HCT116 (cell line): ENCODE measurements at regions not wholly inside any gene's neighbourhood (a gene's known extent, or its start where the extent isn't known, plus 50 kb on each side); places are given as distances from the start of the nearest gene placed in this dataset.

Source experiments
- ATAC-seq: fragments of 200-7000 bp; cut with Tn5 transposase; 2 replicates; pipeline ENCODE4 v1.9.1; 2020; ENCODE audit warnings: mild to moderate bottlenecking, moderate library complexity
- BruUV-seq: library from RNA; stranded (reverse); fragments of 400-500 nt; replicated peaks from 2 replicates; lab custom pipeline; 2021; lab: Mats Ljungman, UMichigan
- CTCF ChIA-PET: fragments of 300-600 bp; sonication (Branson Sonifier 250); formaldehyde crosslinking; loops from one replicate; lab custom pipeline; 2021; ENCODE audit warnings: antibody characterized with exemption; lab: Charles Lee
- POLR2A ChIA-PET: fragments of 300-600, 350-600 bp; sonication (Branson Sonifier 250); formaldehyde crosslinking; loops from one replicate; lab custom pipeline; 2021; ENCODE audit warnings: antibody characterized with exemption; lab: Charles Lee
- RAD21 ChIA-PET, 2 experiments: fragments of 300-600 bp; sonication (Branson Sonifier 250); formaldehyde crosslinking; loops; one replicate each; lab custom pipeline; 2023; ENCODE audit warnings: low total read pairs in 2 of 2; ENCODE audit not compliant: uncharacterized antibody in 2 of 2, unreplicated experiment in 2 of 2, low non-redundant PET in 1 of 2; lab: Charles Lee
- DNase-seq: peaks from one replicate; pipeline ENCODE4 v3.0.0-alpha.2; 2010; ENCODE audit warnings: low read depth, low spot score
- H2AFZ ChIP-seq: fragments of 200-600 bp; shearing (Covaris generic), sonication (generic); 2 replicates; pipeline ENCODE4 v1.6.1; 2017; ENCODE audit warnings: low read depth, mixed run types, mixed read lengths, antibody characterized with exemption, low read length; ENCODE audit not compliant: poor library complexity, severe bottlenecking
- H3K27ac ChIP-seq: 2 replicates; pipeline ENCODE4 v1.5.1; 2012; ENCODE audit warnings: low read depth, low read length
- H3K27me3 ChIP-seq: fragments of 200-600 bp; sonication (generic); 2 replicates; pipeline ENCODE4 v1.6.1; 2016; ENCODE audit warnings: mixed run types, low read length, mixed read lengths; ENCODE audit not compliant: insufficient read depth
- H3K36me3 ChIP-seq, 2 experiments: fragments of 200-500 bp in 1 of 2; fragments of 200-600 bp in 1 of 2; sonication (Bioruptor generic) in 1 of 2; sonication (generic) in 1 of 2; 2 replicates each; pipeline versions ENCODE4 v1.5.1 to v1.6.1; 2014 to 2016; ENCODE audit warnings: low read length in 2 of 2, inconsistent platforms in 1 of 2, mixed read lengths in 1 of 2, mixed run types in 1 of 2; ENCODE audit not compliant: insufficient read depth in 2 of 2, control insufficient read depth in 1 of 2
- H3K4me1 ChIP-seq, 2 experiments: fragments of 200-600 bp in 1 of 2; sonication (generic) in 1 of 2; 2 replicates each; pipeline versions ENCODE4 v1.5.1 to v1.6.1; 2012 to 2017; ENCODE audit warnings: low read length in 2 of 2, inconsistent platforms in 1 of 2, mild to moderate bottlenecking in 1 of 2, mixed read lengths in 1 of 2, mixed run types in 1 of 2, moderate library complexity in 1 of 2; ENCODE audit not compliant: insufficient read depth in 2 of 2, control insufficient read depth in 1 of 2
- H3K4me2 ChIP-seq: fragments of 200-600 bp; sonication (generic); 2 replicates; pipeline ENCODE4 v1.6.1; 2017; ENCODE audit warnings: mixed run types, low read length, mixed read lengths
- H3K4me3 ChIP-seq, 2 experiments: fragments of 200-600 bp in 1 of 2; sonication (generic) in 1 of 2; replicated peaks in 1 of 2; 2 replicates each; pipeline ENCODE4 v1.5.1; 2011 to 2016; ENCODE audit warnings: low read length in 2 of 2, control low read depth in 1 of 2, low read depth in 1 of 2, mild to moderate bottlenecking in 1 of 2, mixed read lengths in 1 of 2, mixed run types in 1 of 2
- H3K79me2 ChIP-seq: fragments of 200-600 bp; sonication (generic); 2 replicates; pipeline ENCODE4 v1.6.1; 2017; ENCODE audit warnings: mild to moderate bottlenecking, mixed run types, low read length, moderate library complexity, mixed read lengths; ENCODE audit not compliant: insufficient read depth
- H3K9ac ChIP-seq: fragments of 200-600 bp; sonication (generic); 2 replicates; pipeline ENCODE4 v1.6.1; 2016; ENCODE audit warnings: low read length, mixed read lengths
- H3K9me2 ChIP-seq: fragments of 200-600 bp; sonication (generic), shearing (Covaris generic); 2 replicates; pipeline ENCODE4 v1.6.1; 2017; ENCODE audit warnings: mixed run types, mild to moderate bottlenecking, moderate library complexity; ENCODE audit not compliant: insufficient read depth
- H3K9me3 ChIP-seq, 2 experiments: fragments of 200-500 bp in 1 of 2; fragments of 200-600 bp in 1 of 2; sonication (Bioruptor generic) in 1 of 2; sonication (generic) in 1 of 2; 2 replicates each; pipeline ENCODE4 v1.6.1; 2014 to 2017; ENCODE audit warnings: low read length in 2 of 2, mixed read lengths in 2 of 2, inconsistent platforms in 1 of 2, low read depth in 1 of 2, mild to moderate bottlenecking in 1 of 2, mixed run types in 1 of 2, moderate library complexity in 1 of 2; ENCODE audit not compliant: control insufficient read depth in 1 of 2, insufficient read depth in 1 of 2
- H4K20me1 ChIP-seq: fragments of 200-600 bp; sonication (generic), shearing (Covaris generic); 2 replicates; pipeline ENCODE4 v1.6.1; 2017; ENCODE audit warnings: mixed run types, mild to moderate bottlenecking, moderate library complexity; ENCODE audit not compliant: insufficient read depth
- CEBPB ChIP-seq: IDR thresholded peaks from 2 replicates; pipeline ENCODE4 v1.6.1; 2012; ENCODE audit warnings: low read depth
- EGR1 ChIP-seq: IDR thresholded peaks from 2 replicates; pipeline ENCODE4 v1.6.1; 2012; ENCODE audit warnings: low read depth
- ELF1 ChIP-seq: IDR thresholded peaks from 2 replicates; pipeline ENCODE4 v1.6.1; 2012; ENCODE audit warnings: low read depth, borderline replicate concordance
- EZH2 ChIP-seq: fragments of 200-600 bp; sonication (generic); IDR thresholded peaks from 2 replicates; pipeline ENCODE4 v1.6.1; 2017; ENCODE audit warnings: antibody characterized with exemption, mixed run types
- EZH2phosphoT487 ChIP-seq: fragments of 200-600 bp; IDR thresholded peaks from 2 replicates; pipeline ENCODE4 v1.6.1; 2018; ENCODE audit warnings: antibody characterized with exemption, borderline replicate concordance
- FOSL1 ChIP-seq: IDR thresholded peaks from 2 replicates; pipeline ENCODE4 v1.6.1; 2012; ENCODE audit warnings: low read depth
- JUND ChIP-seq: IDR thresholded peaks from 2 replicates; pipeline ENCODE4 v1.6.1; 2012
- SIN3A ChIP-seq: IDR thresholded peaks from 2 replicates; pipeline ENCODE4 v1.6.1; 2012; ENCODE audit warnings: low read depth
- SRF ChIP-seq: IDR thresholded peaks from 2 replicates; pipeline ENCODE4 v1.6.1; 2012; ENCODE audit warnings: low read depth
- ZNF274 ChIP-seq: fragments of 200-500 bp; sonication (Bioruptor generic); IDR thresholded peaks from 2 replicates; pipeline ENCODE4 v1.6.1; 2014; ENCODE audit warnings: mild to moderate bottlenecking, low read depth, low read length, inconsistent platforms
- intact Hi-C: fragments of 100-400 bp; cut with micrococcal nuclease; formaldehyde crosslinking; loops from 2 replicates; pipeline ENCODE4 v1.10.0; 2022
- TF ChIP-seq, protein P1 (sequence below): IDR thresholded peaks from 2 replicates; pipeline ENCODE4 v1.6.1; 2012

DNA sequence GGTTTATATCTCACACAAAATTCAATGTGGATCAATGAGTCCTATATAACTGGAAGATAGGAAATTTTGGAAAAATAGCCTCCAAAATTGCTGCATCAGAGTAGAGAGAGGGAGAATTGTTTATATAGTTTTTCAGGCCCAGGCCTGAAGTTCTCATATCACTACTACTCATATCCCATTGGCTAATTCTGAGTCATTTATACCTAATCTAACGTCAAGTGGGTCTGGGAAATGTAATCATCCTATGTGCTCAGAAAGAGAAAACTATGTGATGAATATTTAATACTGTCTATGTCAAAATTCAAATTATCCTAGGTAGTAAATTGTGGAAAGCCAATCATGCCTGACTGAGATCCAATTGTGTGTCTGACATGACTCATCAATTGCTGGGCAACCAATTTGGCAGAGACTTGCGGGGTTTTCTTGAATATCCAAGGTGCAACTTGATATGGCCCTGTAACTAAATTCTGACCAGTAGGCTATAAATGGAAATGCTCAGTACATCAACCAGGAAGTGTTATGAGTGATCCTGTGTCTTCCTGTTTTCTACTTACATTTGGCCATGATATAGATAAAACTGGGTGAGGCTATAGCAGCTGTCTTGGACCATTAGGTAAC, 744.4 kb downstream of the KCNJ3 start:
- no peaks in the 10 kb centered on the region for H3K79me2 ChIP-seq
- H3K9me3 ChIP-seq: no peaks in the 10 kb centered on the region
- POLR2A ChIA-PET: no interaction called here
- no TSS peak for BruUV-seq
- no peak overlapping the region for H3K27ac ChIP-seq
- H3K36me3 ChIP-seq: no peaks in the 10 kb centered on the region
- ATAC-seq: peak; percentile 36; the same call in 1 of the 2 replicates
- H3K27me3 ChIP-seq: no peaks in the 10 kb centered on the region
- no peak overlapping the region for H3K9ac ChIP-seq
- RAD21 ChIA-PET: no interaction called here
- CTCF ChIA-PET: no interaction called here
- H2AFZ ChIP-seq: peak overlapping the region; percentile 6
- H3K4me1 ChIP-seq: peaks cover 0 to 6% of the 10 kb centered on the region in 2 experiments; a peak in 3 of 4 replicates
- no peaks in the 10 kb centered on the region for H4K20me1 ChIP-seq
- no peak overlapping the region for H3K4me3 ChIP-seq
- TF ChIP-seq EZH2 (no peak), ELF1 (0 out of 2 replicates have a peak, but pooled peaks have one; percentile 29), FOSL1 (peak; percentile 13; the same call in 1 of the 2 replicates), JUND (0 out of 2 replicates have a peak, but pooled peaks have one; percentile 18), SRF (peak; percentile 68)
- TF ChIP-seq, protein P1, sequence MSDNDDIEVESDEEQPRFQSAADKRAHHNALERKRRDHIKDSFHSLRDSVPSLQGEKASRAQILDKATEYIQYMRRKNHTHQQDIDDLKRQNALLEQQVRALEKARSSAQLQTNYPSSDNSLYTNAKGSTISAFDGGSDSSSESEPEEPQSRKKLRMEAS: no peak
- intact Hi-C loops: no loop called here
- DNase-seq: peak; percentile 24
- no peaks in the 10 kb centered on the region for H3K9me2 ChIP-seq
- peak overlapping the region; percentile 10; the same call in 1 of the 2 replicates for H3K4me2 ChIP-seq

DNA sequence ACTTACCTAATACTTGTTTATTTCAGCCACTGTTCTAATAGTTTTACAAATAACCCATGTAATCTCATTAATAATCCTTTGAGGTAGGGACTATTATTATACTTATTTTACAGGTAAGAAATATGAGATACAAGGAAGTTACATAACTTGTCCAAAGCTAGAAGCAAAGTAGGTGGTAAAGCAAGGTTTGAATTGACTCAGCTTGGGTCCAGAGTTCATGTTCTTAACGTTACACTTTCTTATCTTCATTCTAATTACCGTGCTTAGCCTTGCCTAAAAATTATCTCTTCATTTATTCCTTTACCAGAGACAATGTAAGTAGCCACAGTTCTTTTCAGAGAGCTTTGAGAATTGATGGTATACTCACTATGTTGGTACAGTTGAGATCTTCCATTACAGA, 743.6 kb downstream of the KCNJ3 start:
- TF ChIP-seq SIN3A (no peak), ZNF274 (no peak), CEBPB (no peak), EZH2phosphoT487 (no peak), EGR1 (no peak)
- TF ChIP-seq, protein P1: no peak
- Histone ChIP-seq H3K79me2 (no peaks in the 10 kb centered on the region), H4K20me1 (no peaks in the 10 kb centered on the region), H3K4me1 (peaks cover 0 to 6% of the 10 kb centered on the region in 2 experiments; a peak in 3 of 4 replicates), H3K9me2 (no peaks in the 10 kb centered on the region), H2AFZ (no peak overlapping the region), H3K4me3 (no peak overlapping the region), H3K27ac (no peak overlapping the region), H3K9me3 (no peaks in the 10 kb centered on the region), H3K27me3 (no peaks in the 10 kb centered on the region), H3K9ac (no peak overlapping the region), H3K4me2 (no peak overlapping the region), H3K36me3 (no peaks in the 10 kb centered on the region)
- CTCF ChIA-PET: no interaction called here
- no TSS peak for BruUV-seq
- intact Hi-C loops: no loop called here
- RAD21 ChIA-PET: no interaction called here
- DNase-seq (no peak), ATAC-seq (no peak)
- POLR2A ChIA-PET: no interaction called here
